ENCODE measurements at regions not wholly inside any gene's neighbourhood (a gene's known extent, or its start where the extent isn't known, plus 50 kb on each side); places are given as distances from the start of the nearest gene placed in this dataset.

- peak overlapping the region; percentile 58 for H3K4me3 ChIP-seq (ENCODE audit: low read length)
- peak; percentile 64 for DNase-seq (ENCODE audit: low read depth)
- TF ChIP-seq CTCF (IDR thresholded peaks at IDR 0.05; ENCODE audit: insufficient read depth, low read depth, low read length, missing control alignments) = peak; percentile 4
These were observed 1120.8 kb upstream of the TMEM132C start for GRCh38 chr12:127145929-127146789.

- no peak overlapping the region for H3K4me3 ChIP-seq (ENCODE audit: low read length)
- TF ChIP-seq CTCF (IDR thresholded peaks at IDR 0.05; ENCODE audit: insufficient read depth, low read depth, low read length, missing control alignments) = no peak
These were observed 1119.8 kb upstream of the TMEM132C start for GRCh38 chr12:127146991-127147718.

DNA sequence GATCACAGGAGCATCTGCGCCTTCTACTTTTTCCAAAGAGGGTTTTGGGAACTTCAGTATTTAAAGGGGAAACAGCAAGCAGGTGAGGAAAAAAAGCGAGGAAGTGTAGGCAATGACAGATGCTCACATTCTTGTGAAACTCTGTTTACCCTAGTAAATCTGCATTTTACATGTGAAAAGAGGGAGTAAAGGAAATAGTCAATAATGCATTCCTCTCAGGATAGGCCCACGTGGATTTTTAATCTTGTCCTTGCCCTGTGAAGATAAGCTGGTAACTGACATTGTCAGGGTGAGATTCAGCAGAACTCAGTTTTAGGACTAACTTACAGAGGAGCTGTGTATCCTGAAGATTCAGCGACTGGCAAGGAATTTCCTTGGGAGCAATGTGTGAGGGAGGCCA is 1119.2 kb upstream of the TMEM132C start:
- TF ChIP-seq CTCF (IDR thresholded peaks at IDR 0.05; ENCODE audit: insufficient read depth, low read depth, low read length, missing control alignments) = no peak
- DNase-seq (ENCODE audit: low read depth) = no peak
- no peak overlapping the region for H3K4me3 ChIP-seq (ENCODE audit: low read length)

More at GRCh38 chr12:127146991-127147718, 1119.8 kb upstream of the TMEM132C start:
- no peak for DNase-seq (ENCODE audit: low read depth)

DNA sequence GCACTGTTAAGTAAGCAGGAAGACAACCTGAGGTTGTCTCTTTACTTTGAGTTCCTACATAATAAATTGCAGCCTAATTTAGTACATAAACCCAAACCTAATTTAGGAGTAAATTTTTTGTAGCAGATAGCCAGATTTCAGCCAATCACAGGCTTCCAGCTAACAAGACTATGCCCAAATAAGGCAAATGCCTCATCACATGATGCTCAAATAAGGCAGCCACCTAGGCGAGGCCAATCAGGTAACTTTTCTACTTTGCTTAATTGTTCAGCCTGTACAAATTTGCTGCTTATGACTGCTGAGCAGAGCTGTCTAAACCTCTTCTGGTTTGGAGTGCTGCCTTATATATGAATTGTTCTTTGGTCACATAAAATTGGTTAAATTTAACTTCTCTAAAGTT is 1118.7 kb upstream of the TMEM132C start:
- no peak for DNase-seq (ENCODE audit: low read depth)
- no peak for TF ChIP-seq CTCF (IDR thresholded peaks at IDR 0.05; ENCODE audit: insufficient read depth, low read depth, low read length, missing control alignments)
- no peak overlapping the region for H3K4me3 ChIP-seq (ENCODE audit: low read length)

DNA sequence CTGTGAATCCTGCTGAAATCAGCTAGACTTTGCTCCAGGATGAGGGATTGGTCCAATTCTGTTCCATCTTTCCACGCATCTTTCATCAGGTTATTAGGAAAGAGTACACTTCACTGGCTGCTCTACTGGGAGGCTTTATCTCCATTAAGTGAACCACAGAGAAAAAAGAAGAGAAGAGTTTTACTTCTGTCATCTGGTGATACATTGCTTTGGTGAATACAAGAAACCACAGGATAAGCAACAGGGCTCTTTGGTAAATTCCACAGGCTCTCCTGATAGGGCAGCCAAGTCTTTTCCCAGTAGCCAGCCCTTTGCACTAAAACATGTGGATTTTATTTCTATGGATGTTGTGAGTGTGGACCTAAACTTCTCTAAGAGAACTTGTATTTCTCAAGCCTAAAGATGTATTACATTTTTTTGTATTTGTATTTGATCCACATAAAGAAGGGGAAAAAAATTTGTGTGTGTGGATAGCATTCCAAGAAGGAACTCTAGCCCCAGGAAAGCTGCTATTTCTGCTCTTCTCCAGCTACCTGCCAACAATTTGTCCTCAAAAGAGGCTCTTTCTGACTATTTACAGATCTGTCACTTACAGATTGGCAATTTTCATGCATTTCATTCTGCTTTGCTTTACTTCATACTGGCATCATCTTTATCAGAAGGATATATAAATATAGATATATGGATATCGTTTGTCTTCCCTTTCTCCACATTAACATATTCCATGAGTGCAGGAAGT is 1117.6 kb upstream of the TMEM132C start:
- no peak overlapping the region for H3K4me3 ChIP-seq (ENCODE audit: low read length)
- no peak for DNase-seq (ENCODE audit: low read depth)
- no peak for TF ChIP-seq CTCF (IDR thresholded peaks at IDR 0.05; ENCODE audit: insufficient read depth, low read depth, low read length, missing control alignments)

DNA sequence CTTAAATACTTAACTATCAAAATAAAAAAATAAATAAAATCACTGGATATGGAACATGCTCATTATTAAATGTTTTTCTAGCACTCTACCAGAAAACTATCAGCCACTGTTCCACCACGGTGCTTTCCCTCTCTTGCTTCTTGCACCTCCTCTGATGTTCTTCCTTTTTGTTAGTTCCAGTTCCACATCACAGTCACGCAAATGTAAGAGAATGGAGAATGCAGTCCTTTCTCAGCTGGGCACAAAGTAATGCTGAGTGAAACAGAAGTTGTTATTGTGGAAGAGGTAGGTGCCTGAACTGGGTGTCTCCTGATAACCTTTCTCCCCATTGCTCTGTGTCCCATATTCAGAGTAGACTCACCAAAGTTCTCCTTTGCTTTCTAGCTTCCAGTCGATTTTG is 1116.9 kb upstream of the TMEM132C start:
- no peak for TF ChIP-seq CTCF (IDR thresholded peaks at IDR 0.05; ENCODE audit: insufficient read depth, low read depth, low read length, missing control alignments)
- H3K4me3 ChIP-seq (ENCODE audit: low read length) = no peak overlapping the region
- no peak for DNase-seq (ENCODE audit: low read depth)

Measured in epithelial cell of esophagus (primary cell).